ENCODE measurements at regions not wholly inside any gene's neighbourhood (a gene's known extent, or its start where the extent isn't known, plus 50 kb on each side); places are given as distances from the start of the nearest gene placed in this dataset.

DNA sequence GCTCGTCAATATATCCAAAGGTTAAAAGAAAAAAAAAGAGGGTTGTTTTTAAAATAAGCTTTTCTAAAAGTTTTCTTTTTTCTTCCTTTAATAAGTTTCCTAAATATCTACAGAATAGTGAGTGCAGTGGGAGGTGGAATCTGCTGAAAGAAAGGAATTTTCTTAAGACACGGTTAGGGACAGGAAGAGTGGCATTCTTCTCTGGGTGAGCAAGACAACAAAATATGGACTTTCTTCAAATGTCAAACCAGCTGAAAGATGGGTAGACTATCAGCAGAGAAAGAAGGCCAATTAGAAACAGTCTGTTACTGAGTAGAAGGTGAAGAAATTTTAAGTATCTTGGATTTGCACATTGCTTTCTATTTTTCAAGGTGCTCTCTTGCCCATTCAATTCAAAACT, 222.7 kb upstream of the PIK3C3 start:
- Histone ChIP-seq H3K9me3 (ENCODE audit: control insufficient read depth in 4 of 4, low read length in 3 of 4) (no peaks in the 10 kb centered on the region), H3K4me1 (ENCODE audit: control insufficient read depth in 4 of 4, insufficient read depth in 4 of 4, low read length in 3 of 4) (no peaks in the 10 kb centered on the region), H3K36me3 (ENCODE audit: control insufficient read depth in 4 of 4, insufficient read depth in 3 of 4, low read depth in 1 of 4, low read length in 3 of 4) (no peaks in the 10 kb centered on the region), H3K27ac (ENCODE audit: low read depth in 1 of 2, low read length in 2 of 2) (no peak overlapping the region), H3K4me3 (ENCODE audit: low read depth in 1 of 3, low read length in 3 of 3) (no peak overlapping the region), H3K9ac (ENCODE audit: low read depth in 1 of 2, low read length in 2 of 2) (no peak overlapping the region), H3K27me3 (ENCODE audit: control insufficient read depth in 4 of 4, insufficient read depth in 4 of 4, low read length in 3 of 4) (no peaks in the 10 kb centered on the region)
- TF ChIP-seq FOXA1 (IDR thresholded peaks at IDR 0.05) (no peak), GABPA (IDR thresholded peaks at IDR 0.05 in 1 of 2, conservative IDR thresholded peaks at IDR 0.05 in 1 of 2) (no peak), TAF1 (conservative IDR thresholded peaks at IDR 0.05) (no peak), HNF4G (IDR thresholded peaks at IDR 0.05) (no peak), YY1 (IDR thresholded peaks at IDR 0.05) (no peak)
- TF ChIP-seq, protein P1, sequence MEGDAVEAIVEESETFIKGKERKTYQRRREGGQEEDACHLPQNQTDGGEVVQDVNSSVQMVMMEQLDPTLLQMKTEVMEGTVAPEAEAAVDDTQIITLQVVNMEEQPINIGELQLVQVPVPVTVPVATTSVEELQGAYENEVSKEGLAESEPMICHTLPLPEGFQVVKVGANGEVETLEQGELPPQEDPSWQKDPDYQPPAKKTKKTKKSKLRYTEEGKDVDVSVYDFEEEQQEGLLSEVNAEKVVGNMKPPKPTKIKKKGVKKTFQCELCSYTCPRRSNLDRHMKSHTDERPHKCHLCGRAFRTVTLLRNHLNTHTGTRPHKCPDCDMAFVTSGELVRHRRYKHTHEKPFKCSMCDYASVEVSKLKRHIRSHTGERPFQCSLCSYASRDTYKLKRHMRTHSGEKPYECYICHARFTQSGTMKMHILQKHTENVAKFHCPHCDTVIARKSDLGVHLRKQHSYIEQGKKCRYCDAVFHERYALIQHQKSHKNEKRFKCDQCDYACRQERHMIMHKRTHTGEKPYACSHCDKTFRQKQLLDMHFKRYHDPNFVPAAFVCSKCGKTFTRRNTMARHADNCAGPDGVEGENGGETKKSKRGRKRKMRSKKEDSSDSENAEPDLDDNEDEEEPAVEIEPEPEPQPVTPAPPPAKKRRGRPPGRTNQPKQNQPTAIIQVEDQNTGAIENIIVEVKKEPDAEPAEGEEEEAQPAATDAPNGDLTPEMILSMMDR (IDR thresholded peaks at IDR 0.05; ENCODE audit: low read depth, low read length, missing input control), result no peak
- TF ChIP-seq, protein P2, sequence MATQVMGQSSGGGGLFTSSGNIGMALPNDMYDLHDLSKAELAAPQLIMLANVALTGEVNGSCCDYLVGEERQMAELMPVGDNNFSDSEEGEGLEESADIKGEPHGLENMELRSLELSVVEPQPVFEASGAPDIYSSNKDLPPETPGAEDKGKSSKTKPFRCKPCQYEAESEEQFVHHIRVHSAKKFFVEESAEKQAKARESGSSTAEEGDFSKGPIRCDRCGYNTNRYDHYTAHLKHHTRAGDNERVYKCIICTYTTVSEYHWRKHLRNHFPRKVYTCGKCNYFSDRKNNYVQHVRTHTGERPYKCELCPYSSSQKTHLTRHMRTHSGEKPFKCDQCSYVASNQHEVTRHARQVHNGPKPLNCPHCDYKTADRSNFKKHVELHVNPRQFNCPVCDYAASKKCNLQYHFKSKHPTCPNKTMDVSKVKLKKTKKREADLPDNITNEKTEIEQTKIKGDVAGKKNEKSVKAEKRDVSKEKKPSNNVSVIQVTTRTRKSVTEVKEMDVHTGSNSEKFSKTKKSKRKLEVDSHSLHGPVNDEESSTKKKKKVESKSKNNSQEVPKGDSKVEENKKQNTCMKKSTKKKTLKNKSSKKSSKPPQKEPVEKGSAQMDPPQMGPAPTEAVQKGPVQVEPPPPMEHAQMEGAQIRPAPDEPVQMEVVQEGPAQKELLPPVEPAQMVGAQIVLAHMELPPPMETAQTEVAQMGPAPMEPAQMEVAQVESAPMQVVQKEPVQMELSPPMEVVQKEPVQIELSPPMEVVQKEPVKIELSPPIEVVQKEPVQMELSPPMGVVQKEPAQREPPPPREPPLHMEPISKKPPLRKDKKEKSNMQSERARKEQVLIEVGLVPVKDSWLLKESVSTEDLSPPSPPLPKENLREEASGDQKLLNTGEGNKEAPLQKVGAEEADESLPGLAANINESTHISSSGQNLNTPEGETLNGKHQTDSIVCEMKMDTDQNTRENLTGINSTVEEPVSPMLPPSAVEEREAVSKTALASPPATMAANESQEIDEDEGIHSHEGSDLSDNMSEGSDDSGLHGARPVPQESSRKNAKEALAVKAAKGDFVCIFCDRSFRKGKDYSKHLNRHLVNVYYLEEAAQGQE (IDR thresholded peaks at IDR 0.05), result no peak
- WGBS, result 69% methylated on average over 2 of the region's 2 CpGs
- no peak for DNase-seq (ENCODE audit: low spot score)

DNA sequence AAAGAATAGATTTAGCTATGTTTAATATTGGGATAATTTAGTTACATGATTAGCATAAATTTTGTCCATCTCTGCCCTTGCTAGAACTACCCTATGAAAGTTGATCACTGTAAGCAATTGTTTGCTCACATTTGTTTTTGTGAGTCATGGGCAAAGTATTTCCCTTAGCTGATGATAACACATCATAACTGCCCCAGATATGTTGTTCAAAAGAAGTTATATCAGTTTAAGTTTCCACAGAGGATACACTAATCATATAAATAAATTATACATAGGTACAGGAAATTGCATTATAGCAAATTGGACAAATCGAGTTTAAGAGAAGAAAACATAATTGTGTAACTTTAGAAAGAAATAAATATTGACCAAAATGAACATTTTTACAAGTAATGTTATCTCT, 223.2 kb upstream of the PIK3C3 start:
- H3K36me3 ChIP-seq (ENCODE audit: control insufficient read depth in 4 of 4, insufficient read depth in 3 of 4, low read depth in 1 of 4, low read length in 3 of 4), result no peaks in the 10 kb centered on the region
- H3K27ac ChIP-seq (ENCODE audit: low read depth in 1 of 2, low read length in 2 of 2), result no peak overlapping the region
- no peak overlapping the region for H3K4me3 ChIP-seq (ENCODE audit: low read depth in 1 of 3, low read length in 3 of 3)
- H3K9ac ChIP-seq (ENCODE audit: low read depth in 1 of 2, low read length in 2 of 2), result no peak overlapping the region
- H3K9me3 ChIP-seq (ENCODE audit: control insufficient read depth in 4 of 4, low read length in 3 of 4), result no peaks in the 10 kb centered on the region
- no peaks in the 10 kb centered on the region for H3K27me3 ChIP-seq (ENCODE audit: control insufficient read depth in 4 of 4, insufficient read depth in 4 of 4, low read length in 3 of 4)
- 21% methylated on average over 1 of the region's 1 CpG for whole genome bisulfite sequencing
- no peak for DNase-seq (ENCODE audit: low spot score)
- no peaks in the 10 kb centered on the region for H3K4me1 ChIP-seq (ENCODE audit: control insufficient read depth in 4 of 4, insufficient read depth in 4 of 4, low read length in 3 of 4)
- no peak for TF ChIP-seq FOXA2 (IDR thresholded peaks at IDR 0.05)
- no peak for TF ChIP-seq SP1 (IDR thresholded peaks at IDR 0.05)
- no peak for TF ChIP-seq YY1 (IDR thresholded peaks at IDR 0.05)
- no peak for TF ChIP-seq RXRA (IDR thresholded peaks at IDR 0.05)
- TF ChIP-seq JUND (IDR thresholded peaks at IDR 0.05), result no peak
- TF ChIP-seq, protein P2 (IDR thresholded peaks at IDR 0.05), result no peak
- TF ChIP-seq, protein P3, sequence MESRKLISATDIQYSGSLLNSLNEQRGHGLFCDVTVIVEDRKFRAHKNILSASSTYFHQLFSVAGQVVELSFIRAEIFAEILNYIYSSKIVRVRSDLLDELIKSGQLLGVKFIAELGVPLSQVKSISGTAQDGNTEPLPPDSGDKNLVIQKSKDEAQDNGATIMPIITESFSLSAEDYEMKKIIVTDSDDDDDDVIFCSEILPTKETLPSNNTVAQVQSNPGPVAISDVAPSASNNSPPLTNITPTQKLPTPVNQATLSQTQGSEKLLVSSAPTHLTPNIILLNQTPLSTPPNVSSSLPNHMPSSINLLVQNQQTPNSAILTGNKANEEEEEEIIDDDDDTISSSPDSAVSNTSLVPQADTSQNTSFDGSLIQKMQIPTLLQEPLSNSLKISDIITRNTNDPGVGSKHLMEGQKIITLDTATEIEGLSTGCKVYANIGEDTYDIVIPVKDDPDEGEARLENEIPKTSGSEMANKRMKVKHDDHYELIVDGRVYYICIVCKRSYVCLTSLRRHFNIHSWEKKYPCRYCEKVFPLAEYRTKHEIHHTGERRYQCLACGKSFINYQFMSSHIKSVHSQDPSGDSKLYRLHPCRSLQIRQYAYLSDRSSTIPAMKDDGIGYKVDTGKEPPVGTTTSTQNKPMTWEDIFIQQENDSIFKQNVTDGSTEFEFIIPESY (IDR thresholded peaks at IDR 0.05), result no peak
- TF ChIP-seq TAF1 (conservative IDR thresholded peaks at IDR 0.05), result no peak
- TF ChIP-seq FOXA1 (IDR thresholded peaks at IDR 0.05), result no peak
- TF ChIP-seq, protein P1 (IDR thresholded peaks at IDR 0.05; ENCODE audit: low read depth, low read length, missing input control), result no peak

Data from liver (tissue), 8 donors.